Stimulated activated naive B cell treated with anti-CD40 and anti-IgM and Interleukin-4, amounts not matched to agents 10 μg/mL and 1 μg/mL and 100 μg/mL, for 72 hours (primary cell): ENCODE measurements at regions not wholly inside any gene's neighbourhood (a gene's known extent, or its start where the extent isn't known, plus 50 kb on each side); places are given as distances from the start of the nearest gene placed in this dataset.
A peak's percentile ranks its signal among the peaks of the same experiment; 100 is the strongest.

Experiments used
- ATAC-seq, 2 donors: fragments of 150-1000 bp; cut with Tn5 transposase; replicated peaks; 2 replicates each; pipeline ENCODE4 v1.10.0; 2021; ENCODE audit warnings: moderate library complexity in 1 of 2
- DNase-seq: peaks from one replicate; pipeline ENCODE4 v3.0.0; 2021
- H3K27ac Mint-ChIP-seq: one replicate; pipeline ENCODE4 v1.8.0; 2022; ENCODE audit warnings: mild to moderate bottlenecking, mixed read lengths
- H3K27me3 Mint-ChIP-seq, 2 donors: one replicate each; pipeline ENCODE4 v1.8.0; 2022; ENCODE audit warnings: mixed read lengths in 2 of 2
- H3K36me3 Mint-ChIP-seq, 2 donors: one replicate each; pipeline ENCODE4 v1.8.0; 2022; ENCODE audit warnings: mixed read lengths in 2 of 2, mild to moderate bottlenecking in 1 of 2
- H3K4me1 Mint-ChIP-seq, 2 donors: one replicate each; pipeline ENCODE4 v1.8.0; 2022; ENCODE audit warnings: mixed read lengths in 2 of 2, mild to moderate bottlenecking in 1 of 2
- H3K4me3 Mint-ChIP-seq, 2 donors: one replicate each; pipeline ENCODE4 v1.8.0; 2022; ENCODE audit warnings: mild to moderate bottlenecking in 2 of 2, mixed read lengths in 2 of 2, moderate library complexity in 1 of 2
- H3K9me3 Mint-ChIP-seq, 2 donors: one replicate each; pipeline ENCODE4 v1.8.0; 2022; ENCODE audit warnings: mixed read lengths in 2 of 2, mild to moderate bottlenecking in 1 of 2

DNA sequence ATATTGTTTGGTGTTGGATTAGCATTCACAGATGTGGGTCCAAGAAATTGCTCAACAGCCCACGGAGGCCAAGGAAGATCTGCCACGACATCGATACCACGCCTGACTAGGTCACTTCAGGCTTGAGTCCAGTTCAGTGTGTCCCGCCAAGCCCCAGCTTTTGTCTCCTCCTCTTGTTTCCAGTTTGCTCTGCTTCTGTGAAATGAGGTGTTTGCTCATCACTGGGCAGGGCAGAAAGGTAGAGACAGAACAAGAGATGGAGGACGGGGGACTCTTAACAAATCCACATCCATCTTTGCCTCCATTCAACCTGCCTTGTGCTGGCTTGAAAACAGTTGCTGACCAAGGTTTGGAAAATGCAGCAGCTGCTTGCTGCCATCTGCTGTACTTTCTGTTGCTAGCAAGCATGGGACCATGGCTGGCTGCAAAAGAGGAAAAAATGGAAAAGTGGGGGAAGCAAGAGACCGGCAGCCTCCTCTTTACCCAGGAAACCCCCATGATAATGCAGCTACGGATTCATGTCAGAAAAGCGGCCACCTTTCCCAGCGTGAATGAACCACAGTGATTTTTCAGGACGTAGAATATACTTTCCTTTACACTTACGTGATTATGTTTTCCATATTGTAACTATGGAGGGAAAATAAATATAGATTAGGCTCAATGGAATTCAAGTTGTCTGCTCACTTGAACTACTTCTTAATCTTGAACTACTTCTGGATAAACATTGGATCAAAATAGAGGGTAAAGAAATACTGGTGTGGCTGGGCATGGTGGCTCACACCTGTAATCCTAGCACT is 80.2 kb upstream of the GREM2 start:
- H3K9me3 Mint-ChIP-seq = no peaks in the 10 kb centered on the region
- H3K36me3 Mint-ChIP-seq = no peaks in the 10 kb centered on the region
- H3K27me3 Mint-ChIP-seq = no peaks in the 10 kb centered on the region
- DNase-seq (no peak), ATAC-seq (no peak)
- no peak overlapping the region for H3K4me3 Mint-ChIP-seq
- H3K4me1 Mint-ChIP-seq = no peaks in the 10 kb centered on the region
- H3K27ac Mint-ChIP-seq = no peak overlapping the region

DNA sequence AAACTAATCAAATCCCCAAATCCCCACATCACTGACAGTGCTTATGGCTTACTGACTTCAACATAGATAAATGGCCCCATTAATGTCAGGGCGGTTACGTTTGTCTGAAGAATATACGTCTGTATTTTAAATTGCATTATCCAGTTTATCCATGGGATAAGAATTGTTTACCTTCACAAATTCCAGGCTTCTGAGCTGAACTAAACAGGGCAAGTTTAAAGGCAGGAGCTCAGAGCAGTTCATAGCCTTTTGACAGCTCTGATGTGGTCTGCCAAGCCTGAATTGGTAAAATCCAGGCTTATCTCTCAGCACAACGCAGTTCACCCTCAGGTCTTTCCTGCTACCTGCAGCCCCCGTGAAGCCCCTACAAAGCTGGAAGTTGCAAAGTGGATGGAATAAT is 79.5 kb upstream of the GREM2 start:
- H3K27ac Mint-ChIP-seq = no peak overlapping the region
- H3K27me3 Mint-ChIP-seq = no peaks in the 10 kb centered on the region
- H3K9me3 Mint-ChIP-seq = no peaks in the 10 kb centered on the region
- DNase-seq = no peak
- H3K4me1 Mint-ChIP-seq = no peaks in the 10 kb centered on the region
- no peaks in the 10 kb centered on the region for H3K36me3 Mint-ChIP-seq
- H3K4me3 Mint-ChIP-seq = no peak overlapping the region
- ATAC-seq = no peak

DNA sequence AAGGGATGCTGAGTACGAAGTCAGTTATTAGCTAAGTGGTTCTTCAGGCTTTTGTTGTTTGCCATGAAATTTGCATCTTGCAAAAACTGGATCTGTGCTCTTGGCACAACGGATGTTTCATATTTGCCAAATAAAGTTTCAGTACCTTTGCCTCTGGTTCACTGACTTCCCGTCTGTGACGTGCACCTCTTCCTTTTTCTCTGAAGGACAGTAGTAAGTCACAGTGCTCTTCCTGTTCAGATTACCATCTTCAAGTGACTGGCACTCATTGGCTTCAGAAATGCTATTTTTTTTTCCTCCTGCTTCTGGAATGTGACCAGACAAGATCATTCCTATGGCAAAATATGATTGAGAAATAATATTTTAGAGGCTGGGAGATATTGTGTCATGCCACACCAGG is 75.9 kb upstream of the GREM2 start:
- Mint-ChIP-seq H3K27me3 (no peaks in the 10 kb centered on the region), H3K4me1 (no peaks in the 10 kb centered on the region), H3K36me3 (no peaks in the 10 kb centered on the region), H3K4me3 (no peak overlapping the region), H3K9me3 (peaks cover 0 to 4% of the 10 kb centered on the region in 2 donors), H3K27ac (no peak overlapping the region)
- DNase-seq (no peak), ATAC-seq (peak in 1 of 2 donors; percentile 60)

DNA sequence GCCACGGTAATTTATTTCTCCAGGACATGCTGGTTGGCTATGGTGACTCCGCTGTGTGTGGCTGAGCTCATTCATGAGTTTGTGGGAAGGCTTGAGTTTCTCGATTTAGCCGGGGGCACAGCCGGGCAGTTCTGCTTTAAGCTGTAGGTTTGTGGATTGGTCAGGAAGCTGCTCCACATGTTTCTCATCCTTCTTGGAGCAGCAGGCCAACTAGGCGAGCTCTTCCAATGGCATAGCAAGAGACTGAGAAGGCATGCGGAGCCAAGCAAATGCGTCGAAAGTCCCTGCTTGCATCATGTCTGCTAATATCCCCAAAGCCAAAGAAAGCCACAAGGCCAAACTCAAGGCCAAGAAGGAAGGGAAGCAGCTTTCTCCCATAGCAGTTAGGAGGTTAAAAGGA is 71.6 kb upstream of the GREM2 start:
- Mint-ChIP-seq H3K27me3 (no peaks in the 10 kb centered on the region), H3K4me3 (no peak overlapping the region), H3K27ac (no peak overlapping the region), H3K36me3 (no peaks in the 10 kb centered on the region), H3K9me3 (peaks cover 8% of the 10 kb centered on the region in 2 donors), H3K4me1 (no peaks in the 10 kb centered on the region)
- no peak for DNase-seq
- ATAC-seq = no peak

DNA sequence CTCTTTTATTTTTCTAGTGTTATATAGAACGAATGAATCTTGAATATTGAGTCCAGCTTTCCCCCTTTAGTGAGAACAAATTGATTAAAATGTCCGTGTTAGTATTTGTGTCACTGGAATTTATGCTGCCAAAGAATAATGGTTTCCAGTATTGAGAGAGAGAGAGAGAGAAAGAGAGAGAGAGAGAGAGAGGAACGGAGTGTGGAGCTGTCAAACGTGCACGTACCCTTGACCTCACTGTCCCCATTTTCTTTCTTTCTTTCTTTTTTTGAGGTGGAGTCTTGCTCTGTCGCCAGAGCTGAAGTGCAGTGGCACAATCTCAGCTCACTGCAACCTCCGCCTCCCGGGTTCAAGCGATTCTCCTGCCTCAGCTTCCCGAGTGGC is 70.9 kb upstream of the GREM2 start:
- Mint-ChIP-seq H3K27me3 (no peaks in the 10 kb centered on the region), H3K9me3 (peaks cover 8% of the 10 kb centered on the region in 2 donors)

DNA sequence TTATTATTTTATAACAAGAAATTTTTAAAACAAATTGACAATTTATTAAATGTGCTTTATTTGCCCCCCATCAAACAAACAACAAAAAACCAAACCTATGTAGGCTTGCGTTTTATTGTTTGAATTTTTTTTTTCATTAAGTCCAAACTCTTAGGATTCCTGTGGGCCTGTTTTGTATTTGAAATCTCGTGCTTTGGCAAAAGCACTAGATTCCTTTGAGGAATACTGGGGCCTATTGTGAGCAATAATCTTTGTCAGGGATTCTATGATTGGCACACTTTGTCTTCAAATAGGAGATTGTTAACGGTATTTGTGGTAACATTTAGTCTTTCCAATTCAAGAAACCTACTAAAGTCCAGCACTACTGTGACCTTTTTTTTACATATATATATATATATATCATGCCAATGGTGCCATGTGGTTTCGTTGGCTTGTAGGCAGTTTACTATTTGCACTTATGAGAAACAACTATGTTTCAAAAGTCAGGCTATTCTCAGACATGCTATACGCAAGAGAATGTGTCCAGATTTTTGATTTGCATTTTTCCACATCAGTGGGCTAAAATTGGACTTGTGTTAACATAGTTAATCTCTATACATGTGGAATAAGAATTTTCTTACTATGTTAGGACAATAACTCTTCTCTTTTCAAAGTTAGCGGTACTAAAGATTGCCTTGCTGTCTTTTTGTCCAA is 70.4 kb upstream of the GREM2 start:
- ATAC-seq (no peak), DNase-seq (no peak)
- Mint-ChIP-seq H3K4me3 (no peak overlapping the region), H3K27me3 (no peaks in the 10 kb centered on the region), H3K36me3 (no peaks in the 10 kb centered on the region), H3K9me3 (peaks cover 8% of the 10 kb centered on the region in 2 donors), H3K4me1 (no peaks in the 10 kb centered on the region), H3K27ac (no peak overlapping the region)

More for the DNA sequence above, 70.9 kb upstream of the GREM2 start:
- no peak for DNase-seq
- H3K27ac Mint-ChIP-seq = no peak overlapping the region
- no peak for ATAC-seq
- no peak overlapping the region for H3K4me3 Mint-ChIP-seq
- no peaks in the 10 kb centered on the region for H3K4me1 Mint-ChIP-seq
- H3K36me3 Mint-ChIP-seq = no peaks in the 10 kb centered on the region

DNA sequence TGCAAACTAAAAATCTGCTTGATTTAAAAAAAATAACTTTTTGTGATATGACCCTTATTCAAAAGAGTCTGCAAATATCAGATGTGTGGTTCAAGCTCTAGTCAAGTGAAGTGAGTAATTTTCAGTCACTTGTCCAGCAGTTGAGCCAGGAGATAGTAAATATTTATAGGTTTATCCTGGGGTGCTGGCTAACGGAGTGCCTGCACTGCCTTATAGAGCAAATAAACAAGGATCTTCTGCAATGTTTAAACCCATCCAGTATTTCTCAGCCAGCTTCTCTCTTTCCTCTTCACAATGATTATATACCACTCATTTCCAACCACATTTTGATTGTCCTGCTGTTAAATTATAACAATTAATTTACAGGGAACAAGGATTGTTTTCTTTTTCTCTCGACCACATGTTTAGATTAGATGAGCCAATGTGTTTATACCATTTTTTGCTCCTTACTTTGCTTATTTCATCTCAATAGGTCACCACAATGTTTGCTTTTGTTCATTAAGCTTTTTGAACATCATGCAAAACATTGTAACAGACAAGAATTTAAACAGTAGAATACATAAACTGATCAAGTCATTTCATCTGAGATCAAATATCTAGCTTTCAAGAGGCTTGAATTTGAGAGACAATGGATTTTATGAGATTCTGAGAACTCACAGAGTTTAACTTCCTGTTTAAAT is 60.3 kb upstream of the GREM2 start:
- Mint-ChIP-seq H3K27me3 (no peaks in the 10 kb centered on the region), H3K9me3 (peaks cover 0 to 3% of the 10 kb centered on the region in 2 donors), H3K4me3 (no peak overlapping the region), H3K4me1 (no peaks in the 10 kb centered on the region), H3K36me3 (no peaks in the 10 kb centered on the region), H3K27ac (no peak overlapping the region)
- ATAC-seq (no peak), DNase-seq (no peak)

DNA sequence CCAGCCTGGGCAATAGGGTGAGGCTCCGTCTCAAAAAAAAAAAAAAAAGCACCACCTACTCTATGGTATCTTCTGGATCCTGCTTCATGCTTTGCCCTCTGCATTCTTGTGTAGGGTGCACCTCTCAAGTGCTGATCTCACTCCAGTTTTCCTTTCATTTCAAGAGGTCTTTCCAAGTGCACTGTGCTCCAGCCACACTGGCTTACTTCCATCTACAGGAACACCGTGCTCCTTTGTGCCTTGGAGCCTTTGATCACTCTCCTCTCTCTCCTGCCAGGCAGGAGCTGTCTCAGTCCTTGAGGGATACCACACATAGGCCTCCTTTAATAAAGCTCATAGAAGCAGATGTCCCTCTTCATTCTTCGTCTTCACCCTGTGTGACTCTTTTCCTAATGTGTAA is 55.4 kb upstream of the GREM2 start:
- DNase-seq = no peak
- Mint-ChIP-seq H3K27ac (no peak overlapping the region), H3K4me1 (no peaks in the 10 kb centered on the region), H3K27me3 (no peaks in the 10 kb centered on the region), H3K36me3 (no peaks in the 10 kb centered on the region), H3K9me3 (peaks cover 0 to 3% of the 10 kb centered on the region in 2 donors), H3K4me3 (no peak overlapping the region)
- no peak for ATAC-seq

DNA sequence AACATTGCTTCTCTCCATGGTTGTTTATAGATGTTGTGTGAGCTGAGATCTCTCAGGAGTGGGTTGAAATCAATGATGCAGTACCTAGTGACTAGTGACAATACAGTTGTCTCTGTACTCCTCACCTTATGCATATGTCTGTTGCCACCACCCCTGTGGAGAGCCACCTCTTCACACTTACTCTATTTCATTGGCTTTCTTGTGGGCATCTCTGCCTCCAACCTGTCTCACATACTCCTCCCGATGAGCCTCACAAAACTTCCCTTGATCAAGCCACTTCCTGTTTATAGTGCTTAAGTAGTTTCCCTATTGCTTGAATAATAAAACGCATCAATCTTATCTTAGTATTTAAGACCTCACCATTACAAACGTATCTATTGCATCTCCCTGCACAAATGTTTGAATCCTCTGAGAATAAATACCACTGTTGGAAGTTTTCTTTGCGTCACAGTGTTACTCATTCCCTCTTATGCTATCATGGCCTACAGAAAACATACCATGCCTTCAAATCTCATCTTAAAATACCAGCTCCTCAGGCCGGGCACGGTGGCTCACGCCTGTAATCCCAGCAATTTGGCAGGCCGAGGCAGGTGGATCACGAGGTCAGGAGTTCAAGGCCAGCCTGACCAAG is 54.7 kb upstream of the GREM2 start:
- Mint-ChIP-seq H3K27ac (no peak overlapping the region), H3K36me3 (no peaks in the 10 kb centered on the region), H3K4me1 (no peaks in the 10 kb centered on the region), H3K27me3 (no peaks in the 10 kb centered on the region), H3K4me3 (no peak overlapping the region), H3K9me3 (peaks cover 0 to 3% of the 10 kb centered on the region in 2 donors)
- ATAC-seq = no peak
- no peak for DNase-seq

DNA sequence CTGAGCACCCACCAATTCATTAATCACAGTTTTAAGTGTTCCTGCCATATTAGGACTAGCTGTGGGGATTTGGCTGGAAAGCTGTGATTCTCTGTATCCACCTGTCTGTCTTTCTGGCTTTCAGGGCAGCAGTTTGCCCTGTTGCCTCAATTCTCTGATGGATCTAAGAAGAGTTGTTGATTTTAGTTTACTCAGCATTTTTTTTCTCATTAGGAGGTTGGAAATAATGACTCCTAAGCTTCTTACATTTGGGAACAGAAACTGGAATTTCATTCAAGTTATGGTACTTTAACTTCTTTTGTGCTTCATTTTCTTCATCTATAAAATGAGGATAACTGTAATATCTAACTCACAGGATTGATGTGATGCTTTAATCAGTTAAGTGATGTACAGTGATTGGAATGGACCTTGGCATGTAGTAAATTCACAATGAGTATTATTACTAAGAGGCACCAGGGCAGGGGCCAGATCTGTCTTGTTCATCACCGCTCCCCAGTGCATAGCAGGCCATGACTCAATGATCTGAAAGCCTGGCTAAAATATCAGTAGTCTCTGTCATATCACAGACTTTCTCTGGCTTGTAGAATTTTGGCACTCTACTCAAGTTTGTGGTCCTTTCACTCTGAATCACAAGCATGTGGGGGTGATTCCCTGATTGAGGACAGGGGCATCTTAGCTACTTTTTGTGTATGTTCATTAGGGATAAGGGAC is 51.4 kb upstream of the GREM2 start:
- DNase-seq = no peak
- H3K27ac Mint-ChIP-seq = no peak overlapping the region
- no peaks in the 10 kb centered on the region for H3K36me3 Mint-ChIP-seq
- H3K27me3 Mint-ChIP-seq = no peaks in the 10 kb centered on the region
- H3K4me1 Mint-ChIP-seq = no peaks in the 10 kb centered on the region
- peaks cover 0 to 4% of the 10 kb centered on the region in 2 donors for H3K9me3 Mint-ChIP-seq
- no peak for ATAC-seq
- H3K4me3 Mint-ChIP-seq = no peak overlapping the region
